CD4-positive, alpha-beta T cell treated with Interleukin-21 for 1 hour (primary cell): ENCODE measurements at regions not wholly inside any gene's neighbourhood (a gene's known extent, or its start where the extent isn't known, plus 50 kb on each side); places are given as distances from the start of the nearest gene placed in this dataset.

Source experiments
- DNase-seq: peaks from one replicate; pipeline ENCODE4 v3.0.0-alpha.2; 2020

GRCh38 chr1:91092503-91092902, 70.7 kb upstream of the ZNF644 start:
- DNase-seq, result no peak

GRCh38 chr1:91091812-91092211, 70.0 kb upstream of the ZNF644 start:
- DNase-seq, result no peak

- no peak for DNase-seq
These were observed 58.8 kb upstream of the ZNF644 start for GRCh38 chr1:91080650-91081049.

GRCh38 chr1:91078859-91079258, 57.0 kb upstream of the ZNF644 start:
- no peak for DNase-seq

GRCh38 chr1:91076834-91077233, 55.0 kb upstream of the ZNF644 start:
- DNase-seq, result no peak

- no peak for DNase-seq
These were observed 53.6 kb upstream of the ZNF644 start for GRCh38 chr1:91075233-91076135.

GRCh38 chr1:91073299-91073698, 51.5 kb upstream of the ZNF644 start:
- no peak for DNase-seq

GRCh38 chr1:91071838-91072237, 50.0 kb upstream of the ZNF644 start:
- no peak for DNase-seq
